Stomach (tissue), 4 donors: ENCODE measurements at regions not wholly inside any gene's neighbourhood (a gene's known extent, or its start where the extent isn't known, plus 50 kb on each side); places are given as distances from the start of the nearest gene placed in this dataset.

Experiments used
- CTCF ChIP-seq, 7 experiments: fragments of 450-650 bp in 4 of 7; fragments of 200-600 bp in 3 of 7; sonication (generic) in 3 of 7; IDR thresholded peaks; one replicate each; pipeline ENCODE4 v1.5.1; 2016 to 2019; ENCODE audit warnings: antibody characterized with exemption in 7 of 7, control low read depth in 2 of 7, mild to moderate bottlenecking in 1 of 7
- EP300 ChIP-seq: sonication (generic); formaldehyde crosslinking; IDR thresholded peaks from one replicate; pipeline ENCODE4 v1.6.1; 2017; ENCODE audit warnings: antibody characterized with exemption
- POLR2A ChIP-seq, 4 donors: fragments of 450-650 bp; IDR thresholded peaks; one replicate each; pipeline ENCODE4 v1.6.1; 2016; ENCODE audit warnings: antibody characterized with exemption in 4 of 4, control low read depth in 2 of 4, mild to moderate bottlenecking in 1 of 4, moderate library complexity in 1 of 4
- POLR2AphosphoS5 ChIP-seq, 3 donors: sonication (generic); formaldehyde crosslinking; IDR thresholded peaks; one replicate each; pipeline ENCODE4 v1.6.1; 2016; ENCODE audit warnings: antibody characterized with exemption in 3 of 3

DNA sequence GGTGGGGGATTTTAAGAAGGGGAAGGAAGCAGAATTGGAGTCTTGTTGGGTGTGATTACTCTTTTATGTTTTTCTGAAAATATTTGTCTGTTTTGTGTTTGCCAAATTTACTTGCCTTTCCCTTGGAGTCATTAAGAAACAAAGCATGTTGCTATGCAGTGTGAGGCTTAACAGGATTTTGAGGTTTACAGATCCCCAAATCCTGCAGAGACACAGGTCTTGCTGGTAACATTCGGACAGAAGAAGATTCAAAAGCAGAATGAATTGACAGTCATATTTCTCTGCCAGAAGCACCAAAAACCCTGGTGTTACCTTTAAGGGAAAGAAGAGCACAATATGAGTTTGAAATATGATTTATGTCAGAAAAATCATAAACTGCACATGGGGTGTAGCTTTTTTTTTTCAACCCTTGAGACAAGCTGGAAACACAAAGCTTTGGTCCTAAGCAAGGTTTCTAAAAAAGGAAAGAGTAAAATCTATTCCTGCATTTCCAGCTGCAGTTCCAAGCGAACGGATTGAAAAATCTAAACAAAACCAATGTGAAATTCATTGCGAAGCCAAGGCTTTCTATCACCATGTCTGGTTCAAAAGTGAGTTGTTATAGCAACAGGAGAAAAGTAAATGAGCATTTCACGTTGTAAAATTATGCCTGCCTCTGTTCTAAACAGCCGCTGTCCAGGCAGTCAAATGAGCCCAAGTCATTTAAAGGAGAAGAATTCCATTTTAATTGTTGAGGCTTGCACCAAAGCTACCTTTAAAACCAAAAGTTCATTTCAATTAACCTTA, 358.9 kb upstream of the SASH1 start:
- TF ChIP-seq CTCF (IDR thresholded peaks at IDR 0.05) = no peak
- no peak for TF ChIP-seq POLR2AphosphoS5 (IDR thresholded peaks at IDR 0.05)
- no peak for TF ChIP-seq POLR2A (IDR thresholded peaks at IDR 0.05)
- no peak for TF ChIP-seq EP300
